GM18519 (cell line): ENCODE measurements at regions not wholly inside any gene's neighbourhood (a gene's known extent, or its start where the extent isn't known, plus 50 kb on each side); places are given as distances from the start of the nearest gene placed in this dataset.
A peak's percentile ranks its signal among the peaks of the same experiment; 100 is the strongest.

Experiments
- ATAC-seq: cut with Tn5 transposase; IDR thresholded peaks from one replicate; pipeline ENCODE4 v1.9.1; 2021; ENCODE audit warnings: mild to moderate bottlenecking, moderate library complexity; ENCODE audit not compliant: unreplicated experiment, low FRiP score

GRCh38 chr15:79373113-79373512, 59.0 kb upstream of the MINAR1 start:
- ATAC-seq, result no peak

DNA sequence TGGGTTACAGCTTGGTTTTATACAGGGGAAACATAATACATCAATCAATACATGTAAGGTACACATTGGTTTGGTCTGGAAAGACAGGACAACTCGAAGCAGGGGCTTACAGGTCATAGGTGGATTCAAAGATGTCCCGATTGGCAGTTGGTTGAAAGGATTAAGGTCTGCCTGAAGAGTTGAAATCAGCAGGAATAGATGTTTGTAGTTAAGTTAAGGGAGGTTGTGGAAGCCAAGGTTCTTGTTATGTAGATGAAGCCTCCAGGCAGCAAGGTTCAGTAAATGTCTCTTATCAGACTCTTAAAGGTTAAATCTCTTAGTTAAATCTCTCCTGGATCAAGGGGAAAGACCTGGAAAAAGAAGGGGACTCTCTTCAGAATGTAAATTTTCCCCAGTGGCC, 58.4 kb upstream of the MINAR1 start:
- ATAC-seq, result no peak

DNA sequence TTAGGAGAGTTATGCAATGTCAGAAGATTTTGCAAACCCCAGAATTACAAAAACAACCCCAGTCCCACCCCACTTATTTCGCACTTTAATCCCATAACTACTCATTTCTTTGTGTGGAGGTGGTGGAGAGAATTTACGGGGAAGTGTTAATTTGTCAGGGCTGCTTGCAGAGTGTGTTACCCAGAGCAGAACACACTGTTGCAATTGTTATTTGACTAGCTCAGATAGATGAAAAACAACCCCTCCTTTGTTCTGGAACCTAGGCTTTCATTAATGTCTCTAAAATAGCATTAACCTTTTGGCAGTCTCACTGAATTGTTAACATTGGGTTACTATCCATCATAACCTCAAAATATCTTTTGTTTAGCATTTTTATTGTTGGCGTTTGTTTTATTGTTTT, 55.8 kb upstream of the MINAR1 start:
- ATAC-seq, result no peak

DNA sequence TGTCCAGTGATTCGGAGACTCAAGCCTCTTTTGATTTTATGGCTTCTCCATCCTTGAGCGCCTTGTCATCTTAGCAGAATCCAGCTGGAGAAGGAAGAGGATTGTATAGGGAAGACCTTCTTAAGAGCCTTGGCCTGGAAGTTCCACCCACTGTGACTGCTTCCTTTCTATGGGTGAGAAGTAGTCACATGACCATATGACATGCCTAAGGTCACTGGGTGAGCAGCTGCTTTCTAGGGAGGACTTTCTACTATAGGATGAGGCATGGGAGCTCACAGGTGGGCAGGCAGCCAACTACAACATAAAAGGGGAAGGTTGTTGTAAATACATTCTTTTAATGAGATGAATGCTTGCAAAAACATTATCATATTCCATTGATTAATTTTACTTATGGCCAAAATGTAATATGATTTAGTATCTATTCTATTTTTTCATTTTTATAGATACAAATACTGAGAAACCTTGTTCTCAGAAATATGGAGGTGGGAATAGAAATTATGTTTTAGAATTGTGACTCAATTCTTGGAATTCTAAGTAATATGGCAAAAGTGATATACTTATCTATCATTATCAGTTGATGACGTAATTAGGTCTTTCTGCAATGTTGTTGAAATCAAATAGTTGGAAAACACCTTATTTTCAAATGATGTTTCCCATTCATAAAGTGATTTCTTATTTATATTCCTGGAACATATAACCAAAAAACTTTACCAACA, 53.6 kb upstream of the MINAR1 start:
- ATAC-seq, result no peak

DNA sequence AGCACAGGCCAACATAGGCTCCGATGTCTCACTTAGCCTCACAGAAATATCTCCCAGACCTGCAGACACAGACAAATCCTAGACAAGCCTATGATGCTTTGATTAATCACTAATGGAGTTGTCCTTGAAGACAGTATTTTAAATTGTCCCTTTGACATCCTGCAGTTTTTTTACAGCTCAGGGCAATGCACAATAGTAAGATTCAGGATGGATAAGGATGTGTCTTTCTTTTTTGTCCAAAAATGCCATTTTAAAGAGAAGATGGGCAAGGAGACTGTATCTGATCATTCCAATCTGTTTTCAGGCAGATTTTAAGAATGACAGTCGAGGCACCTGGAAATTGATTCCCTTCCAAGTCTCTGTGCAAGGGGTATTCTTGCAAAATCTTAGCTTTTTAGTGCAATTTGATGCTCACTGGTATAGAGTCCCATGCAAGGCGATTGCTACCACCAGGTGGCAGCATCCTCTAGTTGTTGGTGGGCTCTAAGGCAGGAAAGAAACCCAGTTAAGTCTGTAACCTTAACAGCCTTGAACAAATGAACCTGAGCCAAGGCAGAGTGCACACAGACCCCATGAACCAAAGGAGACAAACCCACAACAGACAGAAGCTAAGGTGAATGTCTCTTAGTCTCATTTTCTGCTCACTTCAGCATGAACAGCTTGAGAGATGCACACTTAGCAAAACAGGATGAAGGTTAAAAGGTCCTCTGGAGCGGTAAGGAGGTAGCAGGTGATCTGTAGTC, 51.2 kb upstream of the MINAR1 start:
- peak; percentile 46 for ATAC-seq

DNA sequence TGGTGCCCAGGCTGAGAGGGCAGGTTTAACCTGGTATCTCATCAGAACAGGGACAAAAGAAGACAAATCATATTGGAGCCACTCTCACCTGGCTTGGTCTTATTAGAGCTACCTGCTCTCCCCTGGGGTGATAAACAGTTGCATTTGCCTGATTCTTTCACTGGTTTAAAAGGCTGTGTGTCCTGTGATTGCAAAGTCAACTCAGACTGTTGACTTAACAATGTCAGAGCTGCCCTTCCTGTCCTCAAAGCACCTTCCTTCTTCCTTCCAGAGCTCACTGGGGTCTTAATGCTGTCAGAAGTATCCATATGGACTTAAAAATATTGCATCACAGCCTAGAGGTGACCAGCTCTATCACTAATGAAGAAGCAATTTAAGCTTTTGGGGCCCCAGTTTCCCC, 50.5 kb upstream of the MINAR1 start:
- ATAC-seq, result no peak
